ENCODE measurements at regions not wholly inside any gene's neighbourhood (a gene's known extent, or its start where the extent isn't known, plus 50 kb on each side); places are given as distances from the start of the nearest gene placed in this dataset.
A peak's percentile ranks its signal among the peaks of the same experiment; 100 is the strongest.

- H3K27ac Mint-ChIP-seq (ENCODE audit: low read depth, unreplicated experiment), result peak overlapping the region; percentile 94
- POLR2A ChIA-PET, result interaction anchor here (1.4 to 3.9 kb wide), 2 partner anchors 57 to 496 kb away, joined by 4 to 26 read pairs; no protein-coding TSS in a partner anchor
- no peaks in the 10 kb centered on the region for H3K36me3 Mint-ChIP-seq (ENCODE audit: insufficient read depth, unreplicated experiment)
- no TSS peak for BruUV-seq (replicated peaks)
- H3K9me3 Mint-ChIP-seq (ENCODE audit: unreplicated experiment), result peaks cover 13% of the 10 kb centered on the region
- CTCF ChIA-PET, result interaction anchor here (1.1 to 1.2 kb wide), 2 partner anchors 498 to 1265 kb away, joined by 3 read pairs; no protein-coding TSS in a partner anchor
- peak; percentile 47 for DNase-seq (ENCODE audit: unreplicated experiment)
- H3K4me3 Mint-ChIP-seq (ENCODE audit: unreplicated experiment), result no peak overlapping the region
- H3K27me3 Mint-ChIP-seq (ENCODE audit: insufficient read depth, unreplicated experiment), result no peaks in the 10 kb centered on the region
- intact Hi-C loops (cut with micrococcal nuclease), result no loop called here
- no peak for TF ChIP-seq CTCF (IDR thresholded peaks at IDR 0.05; ENCODE audit: unreplicated experiment)
- peaks cover 33% of the 10 kb centered on the region for H3K4me1 Mint-ChIP-seq (ENCODE audit: insufficient read depth, unreplicated experiment)
These were observed 90.9 kb downstream of the POLR1F start for GRCh38 chr7:19617901-19618300.

- peak overlapping the region; percentile 25 for H3K27ac Mint-ChIP-seq (ENCODE audit: low read depth, unreplicated experiment)
- H3K36me3 Mint-ChIP-seq (ENCODE audit: insufficient read depth, unreplicated experiment), result no peaks in the 10 kb centered on the region
- BruUV-seq (replicated peaks), result no TSS peak
- H3K27me3 Mint-ChIP-seq (ENCODE audit: insufficient read depth, unreplicated experiment), result no peaks in the 10 kb centered on the region
- H3K4me1 Mint-ChIP-seq (ENCODE audit: insufficient read depth, unreplicated experiment), result peaks cover 14% of the 10 kb centered on the region
- no peak for TF ChIP-seq CTCF (IDR thresholded peaks at IDR 0.05; ENCODE audit: unreplicated experiment)
- intact Hi-C loops (cut with micrococcal nuclease), result no loop called here
- H3K4me3 Mint-ChIP-seq (ENCODE audit: unreplicated experiment), result no peak overlapping the region
- DNase-seq (ENCODE audit: unreplicated experiment), result no peak
- peaks cover 7% of the 10 kb centered on the region for H3K9me3 Mint-ChIP-seq (ENCODE audit: unreplicated experiment)
- ChIA-PET CTCF (interaction anchor here (0.6 kb wide), 1 partner anchor 1570 kb away, joined by 4 read pairs; no protein-coding TSS in a partner anchor), POLR2A (interaction anchor here (0.6 to 1.0 kb wide), 3 partner anchors 43 to 531 kb away, joined by 3 read pairs; no protein-coding TSS in a partner anchor)
These were observed 98.5 kb downstream of the POLR1F start for GRCh38 chr7:19610194-19610943.

- BruUV-seq (replicated peaks), result no TSS peak
- H3K27me3 Mint-ChIP-seq (ENCODE audit: insufficient read depth, unreplicated experiment), result no peaks in the 10 kb centered on the region
- no peak for TF ChIP-seq CTCF (IDR thresholded peaks at IDR 0.05; ENCODE audit: unreplicated experiment)
- H3K4me1 Mint-ChIP-seq (ENCODE audit: insufficient read depth, unreplicated experiment), result peaks cover 9% of the 10 kb centered on the region
- ChIA-PET POLR2A (no interaction called here), CTCF (no interaction called here)
- no peaks in the 10 kb centered on the region for H3K36me3 Mint-ChIP-seq (ENCODE audit: insufficient read depth, unreplicated experiment)
- no peak overlapping the region for H3K27ac Mint-ChIP-seq (ENCODE audit: low read depth, unreplicated experiment)
- H3K9me3 Mint-ChIP-seq (ENCODE audit: unreplicated experiment), result peaks cover 24% of the 10 kb centered on the region
- intact Hi-C loops (cut with micrococcal nuclease), result no loop called here
- no peak for DNase-seq (ENCODE audit: unreplicated experiment)
- no peak overlapping the region for H3K4me3 Mint-ChIP-seq (ENCODE audit: unreplicated experiment)
These were observed 119.4 kb downstream of the POLR1F start for GRCh38 chr7:19589446-19589845.

GRCh38 chr7:19587291-19587690 is 121.5 kb downstream of the POLR1F start:
- POLR2A ChIA-PET, result interaction anchor here (0.6 kb wide), 1 partner anchor 1044 kb away, joined by 4 read pairs; no protein-coding TSS in a partner anchor
- Mint-ChIP-seq H3K9me3 (ENCODE audit: unreplicated experiment) (peaks cover 16% of the 10 kb centered on the region), H3K4me3 (ENCODE audit: unreplicated experiment) (no peak overlapping the region), H3K4me1 (ENCODE audit: insufficient read depth, unreplicated experiment) (peaks cover 9% of the 10 kb centered on the region), H3K27ac (ENCODE audit: low read depth, unreplicated experiment) (no peak overlapping the region), H3K27me3 (ENCODE audit: insufficient read depth, unreplicated experiment) (no peaks in the 10 kb centered on the region), H3K36me3 (ENCODE audit: insufficient read depth, unreplicated experiment) (no peaks in the 10 kb centered on the region)
- DNase-seq (ENCODE audit: unreplicated experiment), result peak; percentile 28
- intact Hi-C loops (cut with micrococcal nuclease), result no loop called here
- peak; percentile 9 for TF ChIP-seq CTCF (IDR thresholded peaks at IDR 0.05; ENCODE audit: unreplicated experiment)
- BruUV-seq (replicated peaks), result no TSS peak
- CTCF ChIA-PET, result interaction anchor here (0.6 to 1.6 kb wide), 3 partner anchors 9 to 1235 kb away, joined by 3 to 6 read pairs (median 3); no protein-coding TSS in a partner anchor
